ENCODE measurements at regions not wholly inside any gene's neighbourhood (a gene's known extent, or its start where the extent isn't known, plus 50 kb on each side); places are given as distances from the start of the nearest gene placed in this dataset.

DNA sequence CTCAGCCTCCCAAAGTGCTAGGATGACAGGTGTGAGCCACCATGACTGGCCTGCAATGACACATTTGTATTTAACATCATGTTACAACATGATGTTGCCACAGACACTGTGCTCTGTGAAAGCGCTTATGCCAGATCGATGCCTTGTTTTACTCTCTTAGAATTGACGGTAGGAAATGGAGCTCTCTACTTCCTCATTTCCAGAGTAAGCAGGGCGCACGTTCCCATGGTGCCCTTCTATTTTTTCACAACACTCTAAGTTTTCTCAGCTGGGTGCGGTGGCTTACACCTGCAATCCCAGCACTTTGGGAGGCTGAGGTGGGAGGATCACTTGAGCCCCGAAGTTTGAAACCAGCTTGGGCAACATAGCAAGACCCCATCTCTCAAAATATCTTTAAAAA lies 60.7 kb upstream of the DHRSX start:
- Histone ChIP-seq H3K9ac (ENCODE audit: low read length) (no peak overlapping the region), H3K9me3 (ENCODE audit: control extremely low read depth in 1 of 3, control insufficient read depth in 2 of 3, insufficient read depth in 1 of 3, low read length in 2 of 3) (no peaks in the 10 kb centered on the region), H3K36me3 (replicated peaks in 1 of 2; ENCODE audit: control extremely low read depth in 1 of 2, control insufficient read depth in 1 of 2, extremely low read depth in 1 of 2, insufficient read depth in 2 of 2, low read length in 1 of 2) (peaks cover 0 to 2% of the 10 kb centered on the region in 2 experiments), H3K27ac (ENCODE audit: low read length in 2 of 2) (no peak overlapping the region), H3K79me2 (ENCODE audit: control insufficient read depth, insufficient read depth, low read length) (no peaks in the 10 kb centered on the region), H4K20me1 (ENCODE audit: control insufficient read depth, insufficient read depth, low read length, poor library complexity, severe bottlenecking) (no peaks in the 10 kb centered on the region), H3K4me1 (ENCODE audit: control insufficient read depth in 2 of 2, insufficient read depth in 2 of 2, low read length in 2 of 2) (no peaks in the 10 kb centered on the region), H3K4me3 (ENCODE audit: control extremely low read depth in 1 of 5, extremely low read depth in 1 of 5, insufficient read depth in 1 of 5, low read depth in 2 of 5, low read length in 4 of 5) (no peak overlapping the region), H2AFZ (ENCODE audit: insufficient read depth, low read depth, low read length, poor library complexity, severe bottlenecking) (no peak overlapping the region), H3K27me3 (replicated peaks in 1 of 4; ENCODE audit: control extremely low read depth in 1 of 4, control insufficient read depth in 3 of 4, insufficient read depth in 4 of 4, low read length in 3 of 4) (peaks cover 0 to 14% (median 0%) of the 10 kb centered on the region in 4 experiments), H3K4me2 (replicated peaks; ENCODE audit: low read depth, low read length, poor library complexity, severe bottlenecking) (no peak overlapping the region)
- TF ChIP-seq, protein P1, sequence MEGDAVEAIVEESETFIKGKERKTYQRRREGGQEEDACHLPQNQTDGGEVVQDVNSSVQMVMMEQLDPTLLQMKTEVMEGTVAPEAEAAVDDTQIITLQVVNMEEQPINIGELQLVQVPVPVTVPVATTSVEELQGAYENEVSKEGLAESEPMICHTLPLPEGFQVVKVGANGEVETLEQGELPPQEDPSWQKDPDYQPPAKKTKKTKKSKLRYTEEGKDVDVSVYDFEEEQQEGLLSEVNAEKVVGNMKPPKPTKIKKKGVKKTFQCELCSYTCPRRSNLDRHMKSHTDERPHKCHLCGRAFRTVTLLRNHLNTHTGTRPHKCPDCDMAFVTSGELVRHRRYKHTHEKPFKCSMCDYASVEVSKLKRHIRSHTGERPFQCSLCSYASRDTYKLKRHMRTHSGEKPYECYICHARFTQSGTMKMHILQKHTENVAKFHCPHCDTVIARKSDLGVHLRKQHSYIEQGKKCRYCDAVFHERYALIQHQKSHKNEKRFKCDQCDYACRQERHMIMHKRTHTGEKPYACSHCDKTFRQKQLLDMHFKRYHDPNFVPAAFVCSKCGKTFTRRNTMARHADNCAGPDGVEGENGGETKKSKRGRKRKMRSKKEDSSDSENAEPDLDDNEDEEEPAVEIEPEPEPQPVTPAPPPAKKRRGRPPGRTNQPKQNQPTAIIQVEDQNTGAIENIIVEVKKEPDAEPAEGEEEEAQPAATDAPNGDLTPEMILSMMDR (IDR thresholded peaks at IDR 0.05): no peak
- TF ChIP-seq EZH2 (IDR thresholded peaks at IDR 0.05; ENCODE audit: borderline replicate concordance, insufficient read depth, low read depth, low read length, poor library complexity, severe bottlenecking): no peak
- H3K4me3 Mint-ChIP-seq: no peak overlapping the region
- H3K9me3 Mint-ChIP-seq (ENCODE audit: insufficient read depth): peaks cover 2% of the 10 kb centered on the region
- no peak for DNase-seq
- H3K27me3 Mint-ChIP-seq: peaks cover 29% of the 10 kb centered on the region
- H3K4me1 Mint-ChIP-seq: no peaks in the 10 kb centered on the region
- intact Hi-C loops (cut with micrococcal nuclease): no loop called here
- ATAC-seq (ENCODE audit: low read depth): no peak
- ChIA-PET POLR2A (no interaction called here), CTCF (no interaction called here)
- 67% methylated on average over 2 of the region's 7 CpGs for WGBS (ENCODE audit: insufficient coverage)
- no peak overlapping the region for H3K27ac Mint-ChIP-seq

- Mint-ChIP-seq H3K4me1 (no peaks in the 10 kb centered on the region), H3K27me3 (peaks cover 50% of the 10 kb centered on the region), H3K27ac (no peak overlapping the region), H3K4me3 (no peak overlapping the region), H3K9me3 (ENCODE audit: insufficient read depth) (peaks cover 2% of the 10 kb centered on the region)
- H3K9ac ChIP-seq (ENCODE audit: low read length): no peak overlapping the region
- ChIA-PET CTCF (no interaction called here), POLR2A (no interaction called here)
- intact Hi-C loops (cut with micrococcal nuclease): no loop called here
- no peak overlapping the region for H3K4me2 ChIP-seq (replicated peaks; ENCODE audit: low read depth, low read length, poor library complexity, severe bottlenecking)
- H3K9me3 ChIP-seq (ENCODE audit: control extremely low read depth in 1 of 3, control insufficient read depth in 2 of 3, insufficient read depth in 1 of 3, low read length in 2 of 3): no peaks in the 10 kb centered on the region
- TF ChIP-seq, protein P1 (IDR thresholded peaks at IDR 0.05): no peak
- H3K36me3 ChIP-seq (replicated peaks in 1 of 2; ENCODE audit: control extremely low read depth in 1 of 2, control insufficient read depth in 1 of 2, extremely low read depth in 1 of 2, insufficient read depth in 2 of 2, low read length in 1 of 2): no peaks in the 10 kb centered on the region
- H3K4me1 ChIP-seq (ENCODE audit: control insufficient read depth in 2 of 2, insufficient read depth in 2 of 2, low read length in 2 of 2): no peaks in the 10 kb centered on the region
- H3K27me3 ChIP-seq (replicated peaks in 1 of 4; ENCODE audit: control extremely low read depth in 1 of 4, control insufficient read depth in 3 of 4, insufficient read depth in 4 of 4, low read length in 3 of 4): peaks cover 0 to 27% (median 1%) of the 10 kb centered on the region in 4 experiments
- ATAC-seq (ENCODE audit: low read depth) (no peak), DNase-seq (no peak)
- H3K4me3 ChIP-seq (ENCODE audit: control extremely low read depth in 1 of 5, extremely low read depth in 1 of 5, insufficient read depth in 1 of 5, low read depth in 2 of 5, low read length in 4 of 5): no peak overlapping the region
- no peaks in the 10 kb centered on the region for H3K79me2 ChIP-seq (ENCODE audit: control insufficient read depth, insufficient read depth, low read length)
- H2AFZ ChIP-seq (ENCODE audit: insufficient read depth, low read depth, low read length, poor library complexity, severe bottlenecking): no peak overlapping the region
- no CpG with 5 or more reads among the region's 3 CpGs for WGBS (ENCODE audit: insufficient coverage)
- no peaks in the 10 kb centered on the region for H4K20me1 ChIP-seq (ENCODE audit: control insufficient read depth, insufficient read depth, low read length, poor library complexity, severe bottlenecking)
- no peak overlapping the region for H3K27ac ChIP-seq (ENCODE audit: low read length in 2 of 2)
Observed at GRCh38 chrX:2559124-2559523, 58.3 kb upstream of the DHRSX start.
